Small intestine (tissue), 7 donors: ENCODE measurements at regions not wholly inside any gene's neighbourhood (a gene's known extent, or its start where the extent isn't known, plus 50 kb on each side); places are given as distances from the start of the nearest gene placed in this dataset.
"Not testable (repeated sequence)": the region's sequence is repeated elsewhere in the genome, so short reads cannot be mapped to it uniquely, and the experiment has no call there.

Experiments used
- DNase-seq, 2 donors: peaks; one replicate each; pipeline versions ENCODE4 v3.0.0 to v3.0.0-alpha.2; 2013
- FAIRE-seq: peaks from 2 replicates; lab custom pipeline; 2012; peaks lifted over from hg19 to GRCh38; lab: Jason Lieb, UNC
- H3K27ac ChIP-seq, 3 donors: one replicate each; pipeline ENCODE4 v1.5.1; 2013; ENCODE audit warnings: low read length in 2 of 3, mild to moderate bottlenecking in 2 of 3, control low read depth in 1 of 3, inconsistent platforms in 1 of 3, low read depth in 1 of 3, moderate library complexity in 1 of 3
- H3K27me3 ChIP-seq, 3 donors: one replicate each; pipeline ENCODE4 v1.6.1; 2013; ENCODE audit warnings: low read length in 3 of 3, inconsistent platforms in 1 of 3; ENCODE audit not compliant: control insufficient read depth in 3 of 3, insufficient read depth in 3 of 3
- H3K36me3 ChIP-seq, 3 donors: one replicate each; pipeline ENCODE4 v1.6.1; 2013; ENCODE audit warnings: low read length in 3 of 3, inconsistent platforms in 1 of 3, low read depth in 1 of 3, mild to moderate bottlenecking in 1 of 3, moderate library complexity in 1 of 3; ENCODE audit not compliant: control insufficient read depth in 3 of 3, insufficient read depth in 2 of 3
- H3K4me1 ChIP-seq, 3 donors: one replicate each; pipeline ENCODE4 v1.6.1; 2013; ENCODE audit warnings: low read length in 2 of 3, inconsistent platforms in 1 of 3, low read depth in 1 of 3, mild to moderate bottlenecking in 1 of 3, moderate library complexity in 1 of 3; ENCODE audit not compliant: control insufficient read depth in 3 of 3, insufficient read depth in 2 of 3
- H3K4me3 ChIP-seq, 3 donors: one replicate each; pipeline ENCODE4 v1.5.1; 2013; ENCODE audit warnings: low read length in 3 of 3, control low read depth in 1 of 3, inconsistent platforms in 1 of 3, low read depth in 1 of 3, mild to moderate bottlenecking in 1 of 3, moderate library complexity in 1 of 3
- H3K9me3 ChIP-seq, 2 donors: one replicate each; pipeline ENCODE4 v1.6.1; 2013; ENCODE audit warnings: low read depth in 1 of 2, low read length in 1 of 2; ENCODE audit not compliant: control insufficient read depth in 2 of 2, insufficient read depth in 1 of 2
- WGBS, 3 donors: extraction: QIAGEN DNeasy Blood & Tissue Kit; methylation state at CpG; one replicate each; pipeline ENCODE4 v1.1.7; 2013; 5-methylcytosine and 5-hydroxymethylcytosine counted together
- donor health status: healthy with polysubstance abuse.
- donor health status: control.
- donor health status: control.
- donor health status: Bipolar disorder and iron deficiency.
- donor health status: healthy.

- not testable (repeated sequence) for H3K27ac ChIP-seq, H3K36me3 ChIP-seq, H3K9me3 ChIP-seq, H3K27me3 ChIP-seq, FAIRE-seq, DNase-seq, H3K4me3 ChIP-seq, H3K4me1 ChIP-seq
- WGBS, 3 donors: 72 to 81% (median 74%) methylated on average over 10 of the region's 10 CpGs
These were observed 208.7 kb upstream of the FRG1 start for GRCh38 chr4:189731989-189732388.

DNA sequence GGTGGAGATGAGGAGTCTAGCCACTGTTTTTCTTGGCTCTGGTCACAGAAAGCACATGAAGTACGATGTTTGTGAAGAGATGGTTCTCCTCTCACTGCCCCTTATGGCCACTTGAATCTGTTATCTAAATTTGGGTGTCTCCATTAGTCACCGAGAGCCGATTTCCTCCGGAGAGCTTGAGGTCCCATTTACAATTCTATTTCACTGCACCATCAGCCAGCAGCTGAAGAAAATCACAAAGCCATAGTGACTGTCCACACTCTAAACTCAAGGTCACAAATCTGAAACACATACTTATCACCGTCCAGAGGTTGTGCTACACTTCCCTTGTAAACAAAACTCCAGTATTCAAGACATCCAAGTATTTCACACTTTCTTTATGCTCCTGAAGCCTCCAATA is 207.2 kb upstream of the FRG1 start:
- not testable (repeated sequence) for FAIRE-seq, H3K27me3 ChIP-seq, H3K36me3 ChIP-seq, H3K27ac ChIP-seq, H3K9me3 ChIP-seq, H3K4me3 ChIP-seq, DNase-seq, H3K4me1 ChIP-seq
- WGBS, 3 donors: 74 to 90% (median 78%) methylated on average over 5 of the region's 5 CpGs

DNA sequence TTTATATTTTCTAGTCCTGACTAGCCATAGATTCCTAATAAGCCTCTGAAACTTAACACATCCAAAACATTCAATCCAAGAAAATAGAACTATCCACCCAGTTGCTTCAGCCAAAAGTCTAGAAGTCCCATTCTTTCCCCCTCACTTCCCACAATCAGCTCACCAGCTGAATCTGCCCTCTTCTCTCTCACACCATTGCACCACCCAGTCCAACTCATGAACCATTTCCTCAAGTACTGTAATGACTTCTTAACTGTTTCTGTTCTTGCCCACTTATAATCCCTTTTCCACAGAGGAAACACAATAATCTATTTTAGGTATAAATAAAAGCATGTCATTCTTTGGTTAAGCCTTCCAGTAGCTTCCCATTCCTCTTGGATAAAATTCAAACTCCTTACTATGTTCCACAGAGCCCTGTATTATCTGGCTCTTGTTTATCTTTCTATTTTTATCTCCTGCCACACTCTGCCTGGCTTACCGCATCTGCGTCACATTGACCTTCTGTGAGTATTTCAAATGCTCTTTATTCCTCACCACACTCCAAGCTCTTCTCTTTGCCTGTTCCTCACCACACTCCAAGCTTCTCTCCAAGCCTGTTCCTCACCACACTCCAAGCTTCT is 205.9 kb upstream of the FRG1 start:
- H3K4me3 ChIP-seq, H3K36me3 ChIP-seq, H3K27me3 ChIP-seq, DNase-seq, H3K9me3 ChIP-seq, H3K27ac ChIP-seq, H3K4me1 ChIP-seq, FAIRE-seq: not testable (repeated sequence)
- WGBS, 3 donors: 13 to 40% (median 39%) methylated on average over 2 of the region's 2 CpGs

DNA sequence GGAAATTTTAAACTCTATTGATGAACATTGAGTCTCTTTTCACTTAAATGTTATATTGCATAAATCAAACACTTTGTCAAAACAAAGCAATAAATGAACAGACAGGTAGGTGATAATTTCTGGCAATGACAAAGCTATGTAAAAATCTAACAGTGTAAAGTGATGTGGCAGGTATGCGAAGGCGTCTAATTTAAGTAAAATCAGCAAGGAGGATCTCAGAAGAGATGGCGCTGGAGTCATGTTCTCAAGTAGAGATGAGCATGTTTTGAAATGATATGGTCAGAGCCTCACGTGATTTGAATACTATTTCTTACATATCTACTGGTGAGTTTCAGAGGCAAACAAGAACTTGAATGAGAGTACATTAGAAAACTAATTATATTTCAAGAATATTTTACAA is 204.0 kb upstream of the FRG1 start:
- not testable (repeated sequence) for H3K27me3 ChIP-seq
- 91 to 96% (median 95%) methylated on average over 4 of the region's 4 CpGs for WGBS, 3 donors

DNA sequence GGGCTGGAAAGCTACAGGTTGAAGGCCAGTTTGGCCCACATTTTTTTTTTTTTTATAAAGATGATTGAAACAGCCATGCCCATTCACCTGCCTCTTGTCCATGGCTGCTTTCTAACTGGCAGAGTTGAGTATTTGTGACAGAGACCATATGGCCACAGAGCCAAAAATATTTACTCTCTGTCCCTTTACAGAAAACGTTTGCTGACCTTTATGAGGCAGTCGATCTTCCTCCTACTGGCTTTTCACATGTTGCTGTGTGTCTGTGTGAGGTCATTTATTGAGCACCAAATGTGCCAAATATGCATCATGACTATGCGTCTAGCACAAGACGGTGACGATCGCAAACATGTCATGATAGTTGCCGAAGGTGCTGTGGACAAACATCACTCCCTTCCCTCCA is 200.6 kb upstream of the FRG1 start:
- H3K27me3 ChIP-seq, DNase-seq, H3K4me1 ChIP-seq, H3K27ac ChIP-seq, H3K36me3 ChIP-seq, FAIRE-seq, H3K9me3 ChIP-seq, H3K4me3 ChIP-seq: not testable (repeated sequence)
- 81 to 91% (median 81%) methylated on average over 7 of the region's 7 CpGs for WGBS, 3 donors

More for the DNA sequence above, 204.0 kb upstream of the FRG1 start:
- DNase-seq, H3K4me1 ChIP-seq, H3K9me3 ChIP-seq, H3K27ac ChIP-seq, H3K36me3 ChIP-seq, FAIRE-seq, H3K4me3 ChIP-seq: not testable (repeated sequence)

DNA sequence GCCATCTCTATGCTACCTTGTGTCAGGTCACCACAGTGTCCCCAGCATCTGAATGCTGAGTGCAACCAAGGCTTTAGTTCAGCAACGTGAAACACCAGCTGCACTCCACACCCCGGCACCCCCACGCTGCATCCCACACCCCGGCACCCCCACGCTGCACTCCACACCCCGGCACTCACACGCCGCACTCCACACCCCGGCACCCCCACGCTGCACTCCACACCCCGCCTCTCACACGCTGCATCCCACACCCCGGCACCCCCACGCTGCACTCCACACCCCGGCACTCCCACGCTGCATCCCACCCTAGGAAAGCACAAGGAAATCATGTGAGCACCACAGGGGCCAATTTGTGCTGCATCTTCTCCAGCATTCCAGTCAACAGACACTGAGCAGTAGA is 199.8 kb upstream of the FRG1 start:
- 87 to 88% (median 88%) methylated on average over 16 of the region's 16 CpGs for WGBS, 3 donors
- Histone ChIP-seq H3K36me3 (no peaks in the 10 kb centered on the region), H3K27ac (no peak overlapping the region), H3K27me3 (no peaks in the 10 kb centered on the region), H3K4me3 (no peak overlapping the region), H3K9me3 (peaks cover 0 to 9% of the 10 kb centered on the region in 2 donors), H3K4me1 (no peaks in the 10 kb centered on the region)
- DNase-seq (no peak), FAIRE-seq (no peak)

DNA sequence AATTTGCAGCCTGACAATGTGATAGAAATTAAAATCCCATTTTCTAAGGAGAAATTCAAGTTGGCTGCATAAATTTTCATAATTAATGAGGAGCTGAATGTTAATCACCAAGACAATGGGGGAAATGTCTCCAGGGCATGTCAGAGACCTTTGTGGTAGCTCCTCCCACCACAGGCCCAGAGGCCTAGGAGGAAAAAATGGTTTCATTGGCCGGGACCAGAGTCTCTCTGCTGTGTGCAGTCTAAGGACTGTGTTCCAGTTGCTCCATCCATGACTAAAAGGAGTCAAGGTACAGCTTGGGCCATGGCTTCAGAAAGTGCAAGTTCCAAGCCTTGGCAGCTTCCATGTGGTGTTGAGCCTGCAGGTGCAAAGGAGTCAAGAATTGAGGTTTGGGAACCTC is 187.6 kb upstream of the FRG1 start:
- peaks cover 0 to 12% of the 10 kb centered on the region in 2 donors for H3K9me3 ChIP-seq
- not testable (repeated sequence) for H3K4me3 ChIP-seq, H3K36me3 ChIP-seq, H3K27me3 ChIP-seq, DNase-seq, H3K27ac ChIP-seq, H3K4me1 ChIP-seq, FAIRE-seq
- WGBS, 3 donors: 50 to 71% (median 69%) methylated on average over 1 of the region's 1 CpG

DNA sequence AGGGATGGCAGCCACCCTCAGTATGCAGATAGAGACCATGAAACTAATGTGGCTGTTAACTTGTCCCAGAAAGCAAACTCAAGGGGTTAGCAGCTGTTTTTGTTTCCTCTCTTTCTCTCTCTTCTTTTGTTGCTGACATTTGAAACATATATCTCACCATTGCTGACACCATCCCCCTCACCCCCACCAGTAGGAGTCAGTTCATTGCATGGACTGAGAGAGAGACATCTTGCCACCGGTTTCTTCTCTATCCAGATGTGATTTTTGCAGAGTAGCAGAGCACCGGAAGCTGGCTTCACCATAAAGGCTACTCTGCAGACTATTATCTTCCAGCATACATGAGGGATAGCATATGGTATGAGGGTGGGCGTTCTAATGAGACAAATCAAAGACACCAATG is 177.1 kb upstream of the FRG1 start:
- Histone ChIP-seq H3K27me3 (no peaks in the 10 kb centered on the region), H3K4me3 (no peak overlapping the region), H3K36me3 (no peaks in the 10 kb centered on the region), H3K27ac (no peak overlapping the region), H3K9me3 (peaks cover 0 to 2% of the 10 kb centered on the region in 2 donors), H3K4me1 (no peaks in the 10 kb centered on the region)
- 69 to 87% (median 71%) methylated on average over 3 of the region's 3 CpGs for WGBS, 3 donors
- no peak for DNase-seq
- no peak for FAIRE-seq

DNA sequence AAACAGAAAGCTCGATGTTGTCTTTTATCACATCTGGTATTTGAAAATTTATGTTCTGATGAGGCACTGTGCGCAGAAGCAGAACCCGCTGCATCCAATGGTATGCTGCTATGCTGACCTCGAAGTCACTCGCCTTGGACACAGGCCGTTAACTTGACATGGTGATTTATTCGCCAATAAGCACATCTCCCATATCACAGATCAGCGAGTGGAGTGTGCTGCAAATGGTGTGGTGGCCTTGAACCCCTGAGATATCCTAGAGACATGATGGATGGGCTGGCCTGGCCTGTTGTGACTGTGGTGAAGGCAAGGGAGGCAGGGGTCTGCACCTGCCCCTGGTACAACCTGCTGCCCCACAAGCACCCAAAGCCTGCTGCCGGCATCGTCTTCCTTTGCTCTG is 175.4 kb upstream of the FRG1 start:
- Histone ChIP-seq H3K9me3 (no peaks in the 10 kb centered on the region), H3K4me3 (no peak overlapping the region), H3K27me3 (no peaks in the 10 kb centered on the region), H3K27ac (no peak overlapping the region), H3K36me3 (no peaks in the 10 kb centered on the region), H3K4me1 (no peaks in the 10 kb centered on the region)
- FAIRE-seq (no peak), DNase-seq (no peak)
- WGBS, 3 donors: 81 to 87% (median 83%) methylated on average over 10 of the region's 10 CpGs
